SK-N-SH treated with all-trans-retinoic acid at 6 μM for 48 hours (cell line): ENCODE measurements at regions not wholly inside any gene's neighbourhood (a gene's known extent, or its start where the extent isn't known, plus 50 kb on each side); places are given as distances from the start of the nearest gene placed in this dataset.

ENCODE experiments used
- CREB5 ChIP-seq: fragments of 250-450 bp; sonication (Bioruptor Pico); IDR thresholded peaks from 2 replicates; pipeline ENCODE4 v1.5.1; 2020; ENCODE audit warnings: low read depth, mild to moderate bottlenecking, moderate library complexity
- CSDC2 ChIP-seq: fragments of 250-450 bp; sonication (Bioruptor Pico); IDR thresholded peaks from 2 replicates; pipeline ENCODE4 v1.5.0; 2020; ENCODE audit warnings: mild to moderate bottlenecking, moderate library complexity
- CSRNP3 ChIP-seq: fragments of 250-450 bp; sonication (Bioruptor Pico); IDR thresholded peaks from 2 replicates; pipeline ENCODE4 v1.5.1; 2021; ENCODE audit warnings: mild to moderate bottlenecking, moderate library complexity
- GLIS3 ChIP-seq: fragments of 250-450 bp; sonication (Bioruptor Pico); IDR thresholded peaks from 2 replicates; pipeline ENCODE4 v1.5.0; 2020; ENCODE audit warnings: mild to moderate bottlenecking, moderate library complexity
- ISL1 ChIP-seq: fragments of 250-450 bp; sonication (Bioruptor Pico); IDR thresholded peaks from 2 replicates; pipeline ENCODE4 v2.1.2; 2022; ENCODE audit warnings: mild to moderate bottlenecking, moderate library complexity
- PATZ1 ChIP-seq: fragments of 250-450 bp; sonication (Bioruptor Pico); IDR thresholded peaks from 2 replicates; pipeline ENCODE4 v1.8.0; 2020; ENCODE audit warnings: mild to moderate bottlenecking, moderate library complexity, borderline replicate concordance
- POU6F1 ChIP-seq: fragments of 250-450 bp; sonication (Bioruptor Pico); IDR thresholded peaks from 2 replicates; pipeline ENCODE4 v1.8.0; 2021; ENCODE audit warnings: low read depth, mild to moderate bottlenecking, moderate library complexity, borderline replicate concordance
- PPARA ChIP-seq: fragments of 250-450 bp; sonication (Bioruptor Pico); IDR thresholded peaks from 2 replicates; pipeline ENCODE4 v1.5.0; 2020; ENCODE audit warnings: mild to moderate bottlenecking, borderline replicate concordance
- RARB ChIP-seq: fragments of 250-450 bp; sonication (Bioruptor Pico); IDR thresholded peaks from 2 replicates; pipeline ENCODE4 v1.8.0; 2021; ENCODE audit warnings: mild to moderate bottlenecking, moderate library complexity
- TOX ChIP-seq: fragments of 250-450 bp; sonication (Bioruptor Pico); IDR thresholded peaks from 2 replicates; pipeline ENCODE4 v1.8.0; 2021; ENCODE audit warnings: mild to moderate bottlenecking, moderate library complexity, borderline replicate concordance
- ZFP3 ChIP-seq: fragments of 250-450 bp; sonication (Bioruptor Pico); IDR thresholded peaks from 2 replicates; pipeline ENCODE4 v1.5.0; 2020; ENCODE audit warnings: mild to moderate bottlenecking, moderate library complexity
- ZFP30 ChIP-seq: fragments of 450-650 bp; formaldehyde crosslinking; IDR thresholded peaks from 2 replicates; pipeline ENCODE4 v1.5.0; 2022; ENCODE audit warnings: mild to moderate bottlenecking, moderate library complexity
- ZNF565 ChIP-seq: fragments of 450-650 bp; formaldehyde crosslinking; conservative IDR thresholded peaks from 2 replicates; pipeline ENCODE4 v1.5.0; 2020; ENCODE audit warnings: low read depth, mild to moderate bottlenecking, moderate library complexity
- ZNF8 ChIP-seq: fragments of 450-650 bp; formaldehyde crosslinking; IDR thresholded peaks from 2 replicates; pipeline ENCODE4 v1.5.0; 2020; ENCODE audit warnings: mild to moderate bottlenecking, moderate library complexity

- no peak for TF ChIP-seq ISL1 (CRISPR knock-in tag)
- no peak for TF ChIP-seq PATZ1 (CRISPR knock-in tag)
- no peak for TF ChIP-seq CREB5
- no peak for TF ChIP-seq ZNF8 (CRISPR knock-in tag)
- no peak for TF ChIP-seq PPARA (CRISPR knock-in tag)
- TF ChIP-seq CSRNP3 (CRISPR knock-in tag) = no peak
- no peak for TF ChIP-seq ZFP30 (CRISPR knock-in tag)
- no peak for TF ChIP-seq CSDC2 (CRISPR knock-in tag)
- TF ChIP-seq RARB (CRISPR knock-in tag) = no peak
- TF ChIP-seq TOX = no peak
- TF ChIP-seq ZFP3 = no peak
- TF ChIP-seq GLIS3 (CRISPR knock-in tag) = no peak
- no peak for TF ChIP-seq ZNF565 (CRISPR knock-in tag)
- no peak for TF ChIP-seq POU6F1
Measured at GRCh38 chr6:144475411-144475810, 190.3 kb downstream of the UTRN start.
